NCI-H2196 (cell line): ENCODE measurements at regions not wholly inside any gene's neighbourhood (a gene's known extent, or its start where the extent isn't known, plus 50 kb on each side); places are given as distances from the start of the nearest gene placed in this dataset.

Experiments
- DNase-seq: peaks from one replicate; lab custom pipeline; 2025; ENCODE audit not compliant: unreplicated experiment; lab: John Stamatoyannopoulos, UW

GRCh38 chr9:14967450-14968321, 57.5 kb upstream of the FREM1 start:
- DNase-seq, result no peak

GRCh38 chr9:14962193-14962882, 52.1 kb upstream of the FREM1 start:
- no peak for DNase-seq

- peak; percentile 42 for DNase-seq
These were observed 51.3 kb upstream of the FREM1 start for GRCh38 chr9:14961372-14962068.

GRCh38 chr9:14960881-14961280, 50.7 kb upstream of the FREM1 start:
- DNase-seq, result no peak
